ENCODE measurements at regions not wholly inside any gene's neighbourhood (a gene's known extent, or its start where the extent isn't known, plus 50 kb on each side); places are given as distances from the start of the nearest gene placed in this dataset.

DNA sequence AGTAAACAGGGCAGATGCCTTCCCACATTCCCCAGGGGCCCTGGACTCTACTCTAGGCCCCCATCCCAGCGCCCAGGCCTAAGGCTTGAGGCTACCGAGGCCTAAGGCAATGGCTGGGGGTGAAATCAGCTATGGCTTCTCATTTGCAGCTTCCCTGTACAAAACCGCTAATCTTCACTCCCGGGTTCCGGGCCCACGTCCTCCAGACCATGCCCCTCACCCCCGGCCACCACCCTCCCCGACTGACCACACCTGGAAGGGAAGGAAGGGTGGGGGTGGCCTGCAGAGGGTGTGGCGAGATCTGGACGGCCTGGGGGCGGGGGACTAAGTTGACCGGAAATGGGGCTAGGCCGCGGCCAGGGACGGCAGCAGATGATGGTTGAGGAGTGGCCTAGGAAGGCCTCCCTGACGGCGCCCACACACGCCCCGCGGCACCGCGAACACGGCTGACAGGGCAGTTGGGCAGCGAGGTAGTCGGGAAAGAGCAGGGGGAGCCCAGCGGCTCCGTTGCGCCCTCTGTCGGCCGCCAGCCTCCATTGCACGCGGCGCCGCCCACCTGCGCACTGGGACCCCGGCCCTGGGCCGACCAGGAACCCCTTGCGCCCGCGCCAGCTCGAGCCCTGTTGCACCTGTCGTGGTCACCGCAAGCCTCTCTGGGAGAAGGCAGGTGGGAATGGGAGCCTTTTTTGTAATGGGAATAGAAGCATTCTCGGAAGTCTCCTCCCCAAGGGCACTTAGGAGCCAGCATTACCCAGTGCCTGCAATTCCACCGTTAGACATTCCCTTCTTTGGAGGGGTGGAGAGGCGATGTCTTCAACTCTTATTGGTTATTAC is 95.9 kb upstream of the CALM2 start (continued):
- TF ChIP-seq, protein P1, sequence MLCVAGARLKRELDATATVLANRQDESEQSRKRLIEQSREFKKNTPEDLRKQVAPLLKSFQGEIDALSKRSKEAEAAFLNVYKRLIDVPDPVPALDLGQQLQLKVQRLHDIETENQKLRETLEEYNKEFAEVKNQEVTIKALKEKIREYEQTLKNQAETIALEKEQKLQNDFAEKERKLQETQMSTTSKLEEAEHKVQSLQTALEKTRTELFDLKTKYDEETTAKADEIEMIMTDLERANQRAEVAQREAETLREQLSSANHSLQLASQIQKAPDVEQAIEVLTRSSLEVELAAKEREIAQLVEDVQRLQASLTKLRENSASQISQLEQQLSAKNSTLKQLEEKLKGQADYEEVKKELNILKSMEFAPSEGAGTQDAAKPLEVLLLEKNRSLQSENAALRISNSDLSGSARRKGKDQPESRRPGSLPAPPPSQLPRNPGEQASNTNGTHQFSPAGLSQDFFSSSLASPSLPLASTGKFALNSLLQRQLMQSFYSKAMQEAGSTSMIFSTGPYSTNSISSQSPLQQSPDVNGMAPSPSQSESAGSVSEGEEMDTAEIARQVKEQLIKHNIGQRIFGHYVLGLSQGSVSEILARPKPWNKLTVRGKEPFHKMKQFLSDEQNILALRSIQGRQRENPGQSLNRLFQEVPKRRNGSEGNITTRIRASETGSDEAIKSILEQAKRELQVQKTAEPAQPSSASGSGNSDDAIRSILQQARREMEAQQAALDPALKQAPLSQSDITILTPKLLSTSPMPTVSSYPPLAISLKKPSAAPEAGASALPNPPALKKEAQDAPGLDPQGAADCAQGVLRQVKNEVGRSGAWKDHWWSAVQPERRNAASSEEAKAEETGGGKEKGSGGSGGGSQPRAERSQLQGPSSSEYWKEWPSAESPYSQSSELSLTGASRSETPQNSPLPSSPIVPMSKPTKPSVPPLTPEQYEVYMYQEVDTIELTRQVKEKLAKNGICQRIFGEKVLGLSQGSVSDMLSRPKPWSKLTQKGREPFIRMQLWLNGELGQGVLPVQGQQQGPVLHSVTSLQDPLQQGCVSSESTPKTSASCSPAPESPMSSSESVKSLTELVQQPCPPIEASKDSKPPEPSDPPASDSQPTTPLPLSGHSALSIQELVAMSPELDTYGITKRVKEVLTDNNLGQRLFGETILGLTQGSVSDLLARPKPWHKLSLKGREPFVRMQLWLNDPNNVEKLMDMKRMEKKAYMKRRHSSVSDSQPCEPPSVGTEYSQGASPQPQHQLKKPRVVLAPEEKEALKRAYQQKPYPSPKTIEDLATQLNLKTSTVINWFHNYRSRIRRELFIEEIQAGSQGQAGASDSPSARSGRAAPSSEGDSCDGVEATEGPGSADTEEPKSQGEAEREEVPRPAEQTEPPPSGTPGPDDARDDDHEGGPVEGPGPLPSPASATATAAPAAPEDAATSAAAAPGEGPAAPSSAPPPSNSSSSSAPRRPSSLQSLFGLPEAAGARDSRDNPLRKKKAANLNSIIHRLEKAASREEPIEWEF (CRISPR knock-in tag; IDR thresholded peaks at IDR 0.05), result peak; percentile 48; the same call in 1 of the 2 replicates
- no peak for TF ChIP-seq NFATC3 (IDR thresholded peaks at IDR 0.05)
- TF ChIP-seq MAFK (IDR thresholded peaks at IDR 0.05; ENCODE audit: low read length), result no peak
- no peak for TF ChIP-seq ERF (CRISPR knock-in tag; IDR thresholded peaks at IDR 0.05)
- TF ChIP-seq SMARCE1 (IDR thresholded peaks at IDR 0.05), result 0 out of 2 replicates have a peak, but pooled peaks have one; percentile 14
- TF ChIP-seq, protein P2, sequence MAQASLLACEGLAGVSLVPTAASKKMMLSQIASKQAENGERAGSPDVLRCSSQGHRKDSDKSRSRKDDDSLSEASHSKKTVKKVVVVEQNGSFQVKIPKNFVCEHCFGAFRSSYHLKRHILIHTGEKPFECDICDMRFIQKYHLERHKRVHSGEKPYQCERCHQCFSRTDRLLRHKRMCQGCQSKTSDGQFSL (CRISPR knock-in tag; IDR thresholded peaks at IDR 0.05), result peak; percentile 66; the same call in 1 of the 2 replicates
- TF ChIP-seq, protein P2 (tag; IDR thresholded peaks at IDR 0.05), result peak in 1 of 2 experiments; percentile 64; a peak in 2 of 4 replicates
- TF ChIP-seq, protein P3, sequence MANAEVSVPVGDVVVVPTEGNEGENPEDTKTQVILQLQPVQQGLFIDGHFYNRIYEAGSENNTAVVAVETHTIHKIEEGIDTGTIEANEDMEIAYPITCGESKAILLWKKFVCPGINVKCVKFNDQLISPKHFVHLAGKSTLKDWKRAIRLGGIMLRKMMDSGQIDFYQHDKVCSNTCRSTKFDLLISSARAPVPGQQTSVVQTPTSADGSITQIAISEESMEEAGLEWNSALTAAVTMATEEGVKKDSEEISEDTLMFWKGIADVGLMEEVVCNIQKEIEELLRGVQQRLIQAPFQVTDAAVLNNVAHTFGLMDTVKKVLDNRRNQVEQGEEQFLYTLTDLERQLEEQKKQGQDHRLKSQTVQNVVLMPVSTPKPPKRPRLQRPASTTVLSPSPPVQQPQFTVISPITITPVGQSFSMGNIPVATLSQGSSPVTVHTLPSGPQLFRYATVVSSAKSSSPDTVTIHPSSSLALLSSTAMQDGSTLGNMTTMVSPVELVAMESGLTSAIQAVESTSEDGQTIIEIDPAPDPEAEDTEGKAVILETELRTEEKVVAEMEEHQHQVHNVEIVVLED (CRISPR knock-in tag; IDR thresholded peaks at IDR 0.05), result no peak
- TF ChIP-seq RCOR1 (IDR thresholded peaks at IDR 0.05; ENCODE audit: borderline replicate concordance in 1 of 2, low read depth in 2 of 2, low read length in 2 of 2), result peak in 1 of 2 experiments; percentile 18; a peak in 1 of 4 replicates
- TF ChIP-seq, protein P4, sequence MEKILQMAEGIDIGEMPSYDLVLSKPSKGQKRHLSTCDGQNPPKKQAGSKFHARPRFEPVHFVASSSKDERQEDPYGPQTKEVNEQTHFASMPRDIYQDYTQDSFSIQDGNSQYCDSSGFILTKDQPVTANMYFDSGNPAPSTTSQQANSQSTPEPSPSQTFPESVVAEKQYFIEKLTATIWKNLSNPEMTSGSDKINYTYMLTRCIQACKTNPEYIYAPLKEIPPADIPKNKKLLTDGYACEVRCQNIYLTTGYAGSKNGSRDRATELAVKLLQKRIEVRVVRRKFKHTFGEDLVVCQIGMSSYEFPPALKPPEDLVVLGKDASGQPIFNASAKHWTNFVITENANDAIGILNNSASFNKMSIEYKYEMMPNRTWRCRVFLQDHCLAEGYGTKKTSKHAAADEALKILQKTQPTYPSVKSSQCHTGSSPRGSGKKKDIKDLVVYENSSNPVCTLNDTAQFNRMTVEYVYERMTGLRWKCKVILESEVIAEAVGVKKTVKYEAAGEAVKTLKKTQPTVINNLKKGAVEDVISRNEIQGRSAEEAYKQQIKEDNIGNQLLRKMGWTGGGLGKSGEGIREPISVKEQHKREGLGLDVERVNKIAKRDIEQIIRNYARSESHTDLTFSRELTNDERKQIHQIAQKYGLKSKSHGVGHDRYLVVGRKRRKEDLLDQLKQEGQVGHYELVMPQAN (IDR thresholded peaks at IDR 0.05; ENCODE audit: borderline replicate concordance), result peak; percentile 59; the same call in 1 of the 2 replicates
- TF ChIP-seq, protein P5, sequence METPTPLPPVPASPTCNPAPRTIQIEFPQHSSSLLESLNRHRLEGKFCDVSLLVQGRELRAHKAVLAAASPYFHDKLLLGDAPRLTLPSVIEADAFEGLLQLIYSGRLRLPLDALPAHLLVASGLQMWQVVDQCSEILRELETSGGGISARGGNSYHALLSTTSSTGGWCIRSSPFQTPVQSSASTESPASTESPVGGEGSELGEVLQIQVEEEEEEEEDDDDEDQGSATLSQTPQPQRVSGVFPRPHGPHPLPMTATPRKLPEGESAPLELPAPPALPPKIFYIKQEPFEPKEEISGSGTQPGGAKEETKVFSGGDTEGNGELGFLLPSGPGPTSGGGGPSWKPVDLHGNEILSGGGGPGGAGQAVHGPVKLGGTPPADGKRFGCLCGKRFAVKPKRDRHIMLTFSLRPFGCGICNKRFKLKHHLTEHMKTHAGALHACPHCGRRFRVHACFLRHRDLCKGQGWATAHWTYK (CRISPR knock-in tag; IDR thresholded peaks at IDR 0.05), result no peak
- no peak for TF ChIP-seq ETV6 (IDR thresholded peaks at IDR 0.05; ENCODE audit: borderline replicate concordance in 1 of 2, low read depth in 2 of 2, low read length in 1 of 2)
- TF ChIP-seq ETV6 (CRISPR knock-in tag; IDR thresholded peaks at IDR 0.05; ENCODE audit: borderline replicate concordance), result no peak
- TF ChIP-seq HNRNPK (IDR thresholded peaks at IDR 0.05; ENCODE audit: low read depth, low read length, poor library complexity, severe bottlenecking), result no peak
- TF ChIP-seq ATF1 (CRISPR knock-in tag; IDR thresholded peaks at IDR 0.05), result no peak
- TF ChIP-seq ATF1 (tag; IDR thresholded peaks at IDR 0.05), result peak; percentile 17; the same call in 1 of the 2 replicates

Data from K562 (cell line).